HUES48 (cell line): ENCODE measurements at regions not wholly inside any gene's neighbourhood (a gene's known extent, or its start where the extent isn't known, plus 50 kb on each side); places are given as distances from the start of the nearest gene placed in this dataset.

ENCODE experiments used
- H3K27ac ChIP-seq: one replicate; pipeline ENCODE4 v1.7.0; 2013; ENCODE audit warnings: low read depth, low read length, inconsistent platforms
- H3K27me3 ChIP-seq: 2 replicates; pipeline ENCODE4 v1.6.1; 2013; ENCODE audit warnings: mild to moderate bottlenecking, low read length; ENCODE audit not compliant: control insufficient read depth, insufficient read depth
- H3K36me3 ChIP-seq: 2 replicates; pipeline ENCODE4 v1.6.1; 2013; ENCODE audit warnings: low read length; ENCODE audit not compliant: control insufficient read depth, insufficient read depth
- H3K4me1 ChIP-seq: 2 replicates; pipeline ENCODE4 v1.6.1; 2013; ENCODE audit warnings: mild to moderate bottlenecking, low read length; ENCODE audit not compliant: control insufficient read depth, insufficient read depth
- H3K4me3 ChIP-seq: 2 replicates; pipeline ENCODE4 v1.5.1; 2013; ENCODE audit warnings: mild to moderate bottlenecking, low read depth, low read length
- H3K9ac ChIP-seq: 2 replicates; pipeline ENCODE4 v1.6.1; 2013; ENCODE audit warnings: mild to moderate bottlenecking, low read depth, low read length, moderate library complexity
- H3K9me3 ChIP-seq: 2 replicates; pipeline ENCODE4 v1.6.1; 2013; ENCODE audit warnings: low read length; ENCODE audit not compliant: control insufficient read depth, insufficient read depth

- Histone ChIP-seq H3K9me3 (no peaks in the 10 kb centered on the region), H3K9ac (no peak overlapping the region), H3K27me3 (no peaks in the 10 kb centered on the region), H3K36me3 (no peaks in the 10 kb centered on the region), H3K4me3 (no peak overlapping the region), H3K27ac (no peak overlapping the region), H3K4me1 (no peaks in the 10 kb centered on the region)
Measured at GRCh38 chr11:87484566-87484965, 446.8 kb downstream of the TMEM135 start.

GRCh38 chr11:87477321-87477720 lies 439.6 kb downstream of the TMEM135 start:
- Histone ChIP-seq H3K27ac (no peak overlapping the region), H3K9me3 (peaks cover 4% of the 10 kb centered on the region; the same call in 1 of the 2 replicates), H3K4me1 (no peaks in the 10 kb centered on the region), H3K4me3 (no peak overlapping the region), H3K27me3 (no peaks in the 10 kb centered on the region), H3K9ac (no peak overlapping the region), H3K36me3 (no peaks in the 10 kb centered on the region)

- peaks cover 4% of the 10 kb centered on the region; the same call in 1 of the 2 replicates for H3K9me3 ChIP-seq
- H3K27ac ChIP-seq = no peak overlapping the region
- H3K4me1 ChIP-seq = no peaks in the 10 kb centered on the region
Measured at GRCh38 chr11:87473174-87473573, 435.4 kb downstream of the TMEM135 start.

GRCh38 chr11:87466223-87466622 lies 428.5 kb downstream of the TMEM135 start:
- H3K36me3 ChIP-seq = no peaks in the 10 kb centered on the region
- no peak overlapping the region for H3K4me3 ChIP-seq
- H3K4me1 ChIP-seq = no peaks in the 10 kb centered on the region
- H3K9ac ChIP-seq = no peak overlapping the region
- no peaks in the 10 kb centered on the region for H3K9me3 ChIP-seq
- no peaks in the 10 kb centered on the region for H3K27me3 ChIP-seq
- no peak overlapping the region for H3K27ac ChIP-seq

More at GRCh38 chr11:87473174-87473573, 435.4 kb downstream of the TMEM135 start:
- Histone ChIP-seq H3K9ac (no peak overlapping the region), H3K27me3 (no peaks in the 10 kb centered on the region), H3K36me3 (no peaks in the 10 kb centered on the region), H3K4me3 (no peak overlapping the region)

- no peak overlapping the region for H3K27ac ChIP-seq
- H3K27me3 ChIP-seq = no peaks in the 10 kb centered on the region
- no peak overlapping the region for H3K9ac ChIP-seq
- no peaks in the 10 kb centered on the region for H3K4me1 ChIP-seq
- H3K36me3 ChIP-seq = no peaks in the 10 kb centered on the region
- no peaks in the 10 kb centered on the region for H3K9me3 ChIP-seq
- H3K4me3 ChIP-seq = no peak overlapping the region
Measured at GRCh38 chr11:87465716-87466115, 428.0 kb downstream of the TMEM135 start.

GRCh38 chr11:87463486-87464102 lies 425.9 kb downstream of the TMEM135 start:
- H3K4me1 ChIP-seq = no peaks in the 10 kb centered on the region
- H3K27ac ChIP-seq = no peak overlapping the region
- H3K4me3 ChIP-seq = no peak overlapping the region
- H3K9me3 ChIP-seq = no peaks in the 10 kb centered on the region
- no peaks in the 10 kb centered on the region for H3K36me3 ChIP-seq
- no peaks in the 10 kb centered on the region for H3K27me3 ChIP-seq
- H3K9ac ChIP-seq = no peak overlapping the region

- no peaks in the 10 kb centered on the region for H3K36me3 ChIP-seq
- no peaks in the 10 kb centered on the region for H3K9me3 ChIP-seq
- H3K9ac ChIP-seq = no peak overlapping the region
Measured at GRCh38 chr11:87462171-87462570, 424.4 kb downstream of the TMEM135 start.

GRCh38 chr11:87460842-87461637 lies 423.3 kb downstream of the TMEM135 start:
- H3K27ac ChIP-seq = no peak overlapping the region

More at GRCh38 chr11:87462171-87462570, 424.4 kb downstream of the TMEM135 start:
- Histone ChIP-seq H3K27me3 (no peaks in the 10 kb centered on the region), H3K4me1 (no peaks in the 10 kb centered on the region), H3K4me3 (no peak overlapping the region), H3K27ac (no peak overlapping the region)

GRCh38 chr11:87460279-87460678 lies 422.5 kb downstream of the TMEM135 start:
- Histone ChIP-seq H3K9me3 (no peaks in the 10 kb centered on the region), H3K36me3 (no peaks in the 10 kb centered on the region), H3K9ac (no peak overlapping the region), H3K4me3 (no peak overlapping the region), H3K27me3 (no peaks in the 10 kb centered on the region), H3K4me1 (no peaks in the 10 kb centered on the region), H3K27ac (no peak overlapping the region)

More at GRCh38 chr11:87460842-87461637, 423.3 kb downstream of the TMEM135 start:
- no peak overlapping the region for H3K9ac ChIP-seq
- no peaks in the 10 kb centered on the region for H3K9me3 ChIP-seq
- H3K4me3 ChIP-seq = no peak overlapping the region
- H3K4me1 ChIP-seq = no peaks in the 10 kb centered on the region
- H3K36me3 ChIP-seq = no peaks in the 10 kb centered on the region
- H3K27me3 ChIP-seq = no peaks in the 10 kb centered on the region

GRCh38 chr11:87459351-87459750 lies 421.6 kb downstream of the TMEM135 start:
- Histone ChIP-seq H3K9ac (no peak overlapping the region), H3K4me1 (no peaks in the 10 kb centered on the region), H3K27ac (no peak overlapping the region), H3K4me3 (no peak overlapping the region), H3K36me3 (no peaks in the 10 kb centered on the region), H3K9me3 (no peaks in the 10 kb centered on the region), H3K27me3 (no peaks in the 10 kb centered on the region)

GRCh38 chr11:87456499-87456898 lies 418.8 kb downstream of the TMEM135 start:
- Histone ChIP-seq H3K27me3 (no peaks in the 10 kb centered on the region), H3K4me1 (no peaks in the 10 kb centered on the region), H3K27ac (no peak overlapping the region), H3K9ac (no peak overlapping the region), H3K9me3 (no peaks in the 10 kb centered on the region), H3K4me3 (no peak overlapping the region), H3K36me3 (no peaks in the 10 kb centered on the region)
